Sigmoid colon (tissue), 3 donors: ENCODE measurements at regions not wholly inside any gene's neighbourhood (a gene's known extent, or its start where the extent isn't known, plus 50 kb on each side); places are given as distances from the start of the nearest gene placed in this dataset.

ENCODE experiments used
- CTCF ChIP-seq, 4 experiments: fragments of 450-650 bp in 3 of 4; fragments of 200-600 bp in 1 of 4; IDR thresholded peaks; one replicate each; pipeline ENCODE4 v1.5.1; 2016 to 2019; ENCODE audit warnings: antibody characterized with exemption in 4 of 4, mild to moderate bottlenecking in 3 of 4, moderate library complexity in 2 of 4
- POLR2A ChIP-seq, 2 donors: fragments of 450-650 bp; IDR thresholded peaks; one replicate each; pipeline ENCODE4 v1.6.1; 2016; ENCODE audit warnings: antibody characterized with exemption in 2 of 2, mild to moderate bottlenecking in 2 of 2, moderate library complexity in 2 of 2

DNA sequence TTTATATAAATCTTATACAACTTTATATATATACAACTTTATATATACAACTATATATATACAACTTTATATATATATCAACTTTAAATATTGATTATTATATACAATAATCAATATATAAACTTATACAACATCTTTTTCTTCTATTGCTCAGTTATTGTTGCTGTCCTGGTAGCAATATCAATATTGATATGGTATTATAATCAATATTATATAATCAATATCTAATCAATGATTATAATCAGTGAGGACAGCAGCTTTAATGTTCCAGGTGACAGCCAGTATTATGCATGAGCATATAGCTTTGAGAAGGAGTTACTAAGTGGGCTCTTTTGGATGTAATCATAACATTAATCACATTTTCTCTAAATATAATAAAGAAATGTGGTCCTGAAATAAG is 242.3 kb upstream of the SOX11 start:
- TF ChIP-seq POLR2A (IDR thresholded peaks at IDR 0.05) (no peak), CTCF (IDR thresholded peaks at IDR 0.05) (no peak)
